Psoas muscle (tissue), 7 donors: ENCODE measurements at regions not wholly inside any gene's neighbourhood (a gene's known extent, or its start where the extent isn't known, plus 50 kb on each side); places are given as distances from the start of the nearest gene placed in this dataset.

Source experiments
- ATAC-seq, 4 donors: fragments of 200-7000 bp; cut with Tn5 transposase; one replicate each; pipeline ENCODE4 v1.9.1; 2020; ENCODE audit warnings: moderate library complexity in 3 of 4, mild to moderate bottlenecking in 2 of 4
- DNase-seq, 2 donors: peaks; one replicate each; pipeline ENCODE4 v3.0.0-alpha.2; 2020
- H3K27ac ChIP-seq: fragments of 200-600 bp; one replicate; pipeline ENCODE4 v1.8.0; 2022
- H3K27me3 ChIP-seq, 3 donors: fragments of 200-600 bp in 1 of 3; one replicate each; pipeline versions ENCODE4 v1.6.1 to v1.8.0; 2013 to 2022; ENCODE audit warnings: low read length in 2 of 3, mild to moderate bottlenecking in 2 of 3, moderate library complexity in 1 of 3; ENCODE audit not compliant: insufficient read depth in 3 of 3
- H3K36me3 ChIP-seq, 2 donors: fragments of 200-600 bp in 1 of 2; one replicate each; pipeline versions ENCODE4 v1.6.1 to v1.8.0; 2013 to 2022; ENCODE audit warnings: low read depth in 1 of 2, mild to moderate bottlenecking in 1 of 2, moderate library complexity in 1 of 2; ENCODE audit not compliant: insufficient read depth in 1 of 2
- H3K4me1 ChIP-seq: fragments of 200-600 bp; one replicate; pipeline ENCODE4 v1.8.0; 2022
- H3K4me3 ChIP-seq: fragments of 200-600 bp; one replicate; pipeline ENCODE4 v1.8.0; 2022; ENCODE audit warnings: mild to moderate bottlenecking
- H3K9me3 ChIP-seq: fragments of 200-600 bp; one replicate; pipeline ENCODE4 v1.8.0; 2022
- WGBS, 3 donors: extraction: QIAGEN DNeasy Blood & Tissue Kit; methylation state at CpG; one replicate each; pipeline versions ENCODE4 v1.1.6 to v1.1.7; 2013; 5-methylcytosine and 5-hydroxymethylcytosine counted together
- intact Hi-C, 2 donors: fragments of 100-400 bp; cut with DNase I; formaldehyde crosslinking; loops; one replicate each; pipeline versions ENCODE4 v1.11.0 to v1.14.2; 2022
- TF ChIP-seq, protein P1 (sequence below): fragments of 200-600 bp; IDR thresholded peaks from one replicate; pipeline ENCODE4 v1.8.0; 2022; ENCODE audit warnings: antibody characterized with exemption
- donor health status: healthy with polysubstance abuse.
- donor health status: DM: no; HTN: no; CAD: no; lungs with moderate emphysema.
- donor health status: Bipolar disorder and iron deficiency.
- donor health status: healthy.
- donor health status: DM: yes; HTN: yes; CAD: no.
- donor health status: DM: no; HTN: no; CAD: no.
- donor health status: DM: yes; HTN: yes; CAD: no.

DNA sequence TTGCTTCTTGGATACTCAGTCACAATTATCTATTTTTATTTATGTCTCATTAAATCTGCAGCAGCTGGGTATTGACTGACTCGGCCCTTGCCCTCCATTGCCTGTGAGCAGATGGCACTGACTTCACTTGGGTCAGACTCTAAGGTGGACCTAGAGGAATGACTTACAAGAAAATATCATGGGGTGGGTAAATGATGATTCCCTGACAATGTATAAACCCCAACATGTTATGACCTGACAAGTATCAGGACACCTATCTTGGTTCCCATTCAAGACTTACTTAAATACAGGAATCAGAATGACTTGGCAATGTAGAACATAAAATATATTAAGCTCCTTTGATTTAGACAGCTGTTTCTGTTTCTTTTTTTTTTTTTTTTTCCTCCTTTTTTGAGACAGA, 953.5 kb downstream of the CDH11 start:
- no peak for DNase-seq
- intact Hi-C loops = no loop called here
- no peak overlapping the region for H3K4me3 ChIP-seq
- no peaks in the 10 kb centered on the region for H3K9me3 ChIP-seq
- no peak overlapping the region for H3K27ac ChIP-seq
- no peak for ATAC-seq
- 30 to 57% (median 34%) methylated on average over 1 of the region's 1 CpG for WGBS, 3 donors
- H3K36me3 ChIP-seq = no peaks in the 10 kb centered on the region
- H3K4me1 ChIP-seq = no peaks in the 10 kb centered on the region
- no peaks in the 10 kb centered on the region for H3K27me3 ChIP-seq
- TF ChIP-seq, protein P1, sequence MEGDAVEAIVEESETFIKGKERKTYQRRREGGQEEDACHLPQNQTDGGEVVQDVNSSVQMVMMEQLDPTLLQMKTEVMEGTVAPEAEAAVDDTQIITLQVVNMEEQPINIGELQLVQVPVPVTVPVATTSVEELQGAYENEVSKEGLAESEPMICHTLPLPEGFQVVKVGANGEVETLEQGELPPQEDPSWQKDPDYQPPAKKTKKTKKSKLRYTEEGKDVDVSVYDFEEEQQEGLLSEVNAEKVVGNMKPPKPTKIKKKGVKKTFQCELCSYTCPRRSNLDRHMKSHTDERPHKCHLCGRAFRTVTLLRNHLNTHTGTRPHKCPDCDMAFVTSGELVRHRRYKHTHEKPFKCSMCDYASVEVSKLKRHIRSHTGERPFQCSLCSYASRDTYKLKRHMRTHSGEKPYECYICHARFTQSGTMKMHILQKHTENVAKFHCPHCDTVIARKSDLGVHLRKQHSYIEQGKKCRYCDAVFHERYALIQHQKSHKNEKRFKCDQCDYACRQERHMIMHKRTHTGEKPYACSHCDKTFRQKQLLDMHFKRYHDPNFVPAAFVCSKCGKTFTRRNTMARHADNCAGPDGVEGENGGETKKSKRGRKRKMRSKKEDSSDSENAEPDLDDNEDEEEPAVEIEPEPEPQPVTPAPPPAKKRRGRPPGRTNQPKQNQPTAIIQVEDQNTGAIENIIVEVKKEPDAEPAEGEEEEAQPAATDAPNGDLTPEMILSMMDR = no peak

DNA sequence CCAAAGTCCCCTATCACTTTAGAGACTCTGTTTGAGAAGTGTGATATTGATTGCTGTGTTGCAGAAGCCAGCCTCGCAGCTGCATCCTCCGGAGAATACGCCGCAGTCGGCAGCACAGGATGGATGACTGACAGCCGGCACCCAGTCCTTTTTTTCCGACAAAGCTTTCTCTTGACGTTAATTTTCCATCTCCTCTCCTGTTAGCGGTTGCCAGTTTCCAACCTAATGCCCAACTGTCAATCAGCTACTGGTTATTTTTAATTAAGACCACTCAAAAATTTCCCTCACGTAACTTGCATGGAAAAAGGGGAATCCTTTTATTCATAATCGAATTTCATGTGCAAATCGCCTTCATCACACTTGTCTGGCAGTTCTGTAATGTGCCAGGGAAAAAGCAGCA, 953.9 kb downstream of the CDH11 start:
- no peak for DNase-seq
- Histone ChIP-seq H3K36me3 (no peaks in the 10 kb centered on the region), H3K4me3 (no peak overlapping the region), H3K4me1 (no peaks in the 10 kb centered on the region), H3K9me3 (no peaks in the 10 kb centered on the region), H3K27ac (no peak overlapping the region), H3K27me3 (no peaks in the 10 kb centered on the region)
- intact Hi-C loops = no loop called here
- TF ChIP-seq, protein P1 = no peak
- no peak for ATAC-seq
- WGBS, 3 donors = 29 to 39% (median 33%) methylated on average over 12 of the region's 12 CpGs

DNA sequence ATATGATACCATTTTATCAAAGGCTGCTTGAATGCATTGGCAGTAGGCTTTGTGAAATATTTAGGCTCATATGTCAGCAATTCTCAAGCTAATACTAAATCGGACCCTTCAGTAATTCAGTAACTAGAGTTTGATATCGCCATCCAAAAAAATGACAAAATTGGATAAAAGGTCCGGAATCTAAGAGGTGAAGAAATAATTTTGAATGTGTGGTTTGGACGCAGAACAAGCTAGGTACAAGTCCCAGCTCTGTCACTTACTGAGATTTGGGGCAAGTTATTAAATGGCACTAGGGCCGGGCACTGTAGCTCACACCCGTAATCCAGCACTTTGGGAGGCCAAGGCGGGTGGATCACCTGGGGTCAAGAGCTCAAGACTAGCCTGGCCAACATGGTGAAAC, 956.5 kb downstream of the CDH11 start:
- ATAC-seq (no peak), DNase-seq (no peak)
- TF ChIP-seq, protein P1 = no peak
- H3K9me3 ChIP-seq = no peaks in the 10 kb centered on the region
- H3K4me1 ChIP-seq = peaks cover 4% of the 10 kb centered on the region
- no peaks in the 10 kb centered on the region for H3K36me3 ChIP-seq
- H3K4me3 ChIP-seq = no peak overlapping the region
- no peak overlapping the region for H3K27ac ChIP-seq
- 91 to 95% (median 94%) methylated on average over 7 of the region's 7 CpGs for WGBS, 3 donors
- no peaks in the 10 kb centered on the region for H3K27me3 ChIP-seq
- intact Hi-C loops = no loop called here

DNA sequence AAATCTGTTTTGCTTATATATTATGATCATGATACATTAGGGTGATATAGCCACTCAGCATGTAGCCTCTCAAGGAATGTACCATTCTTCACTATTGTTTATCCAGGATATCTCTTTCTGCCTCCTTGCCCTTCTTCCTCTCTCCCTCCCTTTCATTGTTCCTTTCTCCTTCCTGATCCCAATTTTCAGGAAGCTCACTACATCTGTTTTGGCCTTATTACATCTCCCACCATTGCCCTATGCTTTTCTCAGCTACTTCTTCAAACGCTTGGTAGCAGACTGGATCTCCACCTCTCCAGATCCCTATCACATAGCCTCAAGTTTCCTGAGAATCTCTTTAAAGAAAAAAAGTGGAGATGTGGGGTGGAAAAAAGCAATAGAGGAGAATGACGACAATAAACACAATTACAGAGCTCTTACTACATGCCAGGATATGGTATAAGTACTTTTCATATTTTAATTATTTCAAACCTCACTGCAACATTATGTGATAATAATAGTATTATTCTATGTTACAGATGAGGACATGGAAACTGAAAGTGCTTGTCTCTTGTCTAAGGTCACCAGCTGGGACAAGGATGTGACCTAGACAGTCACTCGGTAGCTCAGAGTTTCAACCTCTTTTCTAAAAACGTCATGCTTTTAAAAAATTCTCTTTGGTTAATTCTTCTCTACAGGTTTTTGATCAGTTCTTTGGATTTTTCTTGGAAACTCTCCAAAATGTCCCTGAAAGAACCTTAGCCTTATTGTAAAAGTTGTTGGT, 959.1 kb downstream of the CDH11 start:
- Histone ChIP-seq H3K4me1 (peaks cover 4% of the 10 kb centered on the region), H3K36me3 (no peaks in the 10 kb centered on the region), H3K9me3 (no peaks in the 10 kb centered on the region), H3K27me3 (no peaks in the 10 kb centered on the region), H3K27ac (no peak overlapping the region), H3K4me3 (no peak overlapping the region)
- DNase-seq = no peak
- WGBS, 3 donors = 57 to 64% (median 62%) methylated on average over 4 of the region's 4 CpGs
- TF ChIP-seq, protein P1 = no peak
- ATAC-seq = no peak
- intact Hi-C loops = no loop called here

DNA sequence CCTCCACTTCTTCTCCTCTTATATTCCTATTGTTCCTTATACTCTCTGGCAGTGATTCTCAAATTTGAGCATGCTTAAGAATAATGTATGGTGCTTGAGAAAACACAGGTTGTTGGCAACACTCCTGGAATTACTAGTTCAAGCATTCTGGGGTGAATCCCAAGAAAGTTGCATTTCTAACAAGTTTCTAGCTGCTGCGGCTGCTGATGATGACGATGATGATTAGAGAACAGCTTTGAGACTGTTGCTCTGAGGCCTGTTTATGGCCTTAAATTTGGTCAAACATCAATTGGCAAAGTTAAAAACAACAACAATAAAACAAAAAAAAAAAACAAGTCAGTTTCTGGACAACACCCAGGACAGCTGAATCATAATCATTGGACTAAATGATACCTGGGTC, 961.9 kb downstream of the CDH11 start:
- ATAC-seq (no peak), DNase-seq (no peak)
- H3K4me1 ChIP-seq = peaks cover 4% of the 10 kb centered on the region
- H3K4me3 ChIP-seq = no peak overlapping the region
- 56 to 81% (median 60%) methylated on average over 2 of the region's 2 CpGs for WGBS, 3 donors
- no peaks in the 10 kb centered on the region for H3K36me3 ChIP-seq
- no peaks in the 10 kb centered on the region for H3K27me3 ChIP-seq
- H3K9me3 ChIP-seq = no peaks in the 10 kb centered on the region
- TF ChIP-seq, protein P1 = no peak
- no peak overlapping the region for H3K27ac ChIP-seq
- intact Hi-C loops = no loop called here
